ENCODE measurements at regions not wholly inside any gene's neighbourhood (a gene's known extent, or its start where the extent isn't known, plus 50 kb on each side); places are given as distances from the start of the nearest gene placed in this dataset.

GRCh38 chr5:89946508-89946907, 463.0 kb downstream of the CETN3 start:
- TF ChIP-seq CTCF (IDR thresholded peaks at IDR 0.05) (no peak), POLR2A (IDR thresholded peaks at IDR 0.05) (no peak)
